Large intestine (tissue), 3 donors: ENCODE measurements at regions not wholly inside any gene's neighbourhood (a gene's known extent, or its start where the extent isn't known, plus 50 kb on each side); places are given as distances from the start of the nearest gene placed in this dataset.

ENCODE experiments used
- DNase-seq, 2 donors: peaks; one replicate each; pipeline versions ENCODE4 v3.0.0 to v3.0.0-alpha.2; 2013
- H3K27ac ChIP-seq: one replicate; pipeline ENCODE4 v1.5.1; 2013; ENCODE audit warnings: low read length
- H3K27me3 ChIP-seq: 2 replicates; pipeline ENCODE4 v1.6.1; 2013; ENCODE audit warnings: low read length; ENCODE audit not compliant: control insufficient read depth, insufficient read depth
- H3K36me3 ChIP-seq: 2 replicates; pipeline ENCODE4 v1.6.1; 2013; ENCODE audit warnings: low read length; ENCODE audit not compliant: control insufficient read depth, insufficient read depth
- H3K4me1 ChIP-seq: one replicate; pipeline ENCODE4 v1.6.1; 2013; ENCODE audit warnings: low read length; ENCODE audit not compliant: control insufficient read depth, insufficient read depth
- H3K4me3 ChIP-seq: one replicate; pipeline ENCODE4 v1.5.1; 2013; ENCODE audit warnings: low read length
- H3K9me3 ChIP-seq: one replicate; pipeline ENCODE4 v1.6.1; 2013; ENCODE audit warnings: mild to moderate bottlenecking, low read depth, low read length, moderate library complexity; ENCODE audit not compliant: control insufficient read depth
- WGBS: methylation state at CpG from one replicate; pipeline ENCODE4 v1.1.5; 2013; ENCODE audit warnings: low lambda C conversion rate; ENCODE audit not compliant: insufficient coverage; 5-methylcytosine and 5-hydroxymethylcytosine counted together

DNA sequence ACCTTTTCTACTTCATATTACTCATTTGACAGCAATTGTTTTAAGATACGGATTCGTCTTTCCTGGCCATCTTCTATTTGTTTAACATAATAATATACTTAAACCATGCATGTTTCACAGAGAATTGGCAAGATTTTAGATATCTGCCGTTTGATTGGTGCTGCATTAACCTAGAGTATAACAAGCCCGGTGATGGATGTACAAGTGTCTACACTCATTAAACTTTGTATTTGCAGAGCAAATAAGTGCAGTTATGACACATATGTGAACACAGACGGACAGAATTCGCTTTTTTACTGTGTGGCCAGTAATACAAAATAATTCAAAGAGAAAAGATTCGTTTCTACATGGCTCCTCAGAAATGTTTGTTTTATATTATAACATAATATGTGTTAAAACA lies 116.1 kb downstream of the ARL4A start:
- no peak overlapping the region for H3K4me3 ChIP-seq
- DNase-seq: no peak
- no peak overlapping the region for H3K27ac ChIP-seq
- no peaks in the 10 kb centered on the region for H3K9me3 ChIP-seq
- WGBS: 68% methylated on average over 4 of the region's 7 CpGs
- H3K36me3 ChIP-seq: no peaks in the 10 kb centered on the region
- H3K4me1 ChIP-seq: peaks cover 26% of the 10 kb centered on the region
- H3K27me3 ChIP-seq: no peaks in the 10 kb centered on the region

GRCh38 chr7:12805518-12805928 lies 118.1 kb downstream of the ARL4A start:
- Histone ChIP-seq H3K27me3 (no peaks in the 10 kb centered on the region), H3K9me3 (no peaks in the 10 kb centered on the region), H3K4me3 (no peak overlapping the region), H3K36me3 (no peaks in the 10 kb centered on the region), H3K27ac (peak overlapping the region; percentile 9), H3K4me1 (peaks cover 22% of the 10 kb centered on the region)
- no CpG with 5 or more reads among the region's 1 CpG for WGBS
- DNase-seq: peak; percentile 16 to 63

GRCh38 chr7:12805957-12806356 lies 118.5 kb downstream of the ARL4A start:
- no peaks in the 10 kb centered on the region for H3K9me3 ChIP-seq
- H3K4me3 ChIP-seq: no peak overlapping the region
- no peak for DNase-seq
- peaks cover 19% of the 10 kb centered on the region for H3K4me1 ChIP-seq
- H3K27me3 ChIP-seq: no peaks in the 10 kb centered on the region
- peak overlapping the region; percentile 9 for H3K27ac ChIP-seq
- 77% methylated on average over 2 of the region's 7 CpGs for WGBS
- H3K36me3 ChIP-seq: no peaks in the 10 kb centered on the region

DNA sequence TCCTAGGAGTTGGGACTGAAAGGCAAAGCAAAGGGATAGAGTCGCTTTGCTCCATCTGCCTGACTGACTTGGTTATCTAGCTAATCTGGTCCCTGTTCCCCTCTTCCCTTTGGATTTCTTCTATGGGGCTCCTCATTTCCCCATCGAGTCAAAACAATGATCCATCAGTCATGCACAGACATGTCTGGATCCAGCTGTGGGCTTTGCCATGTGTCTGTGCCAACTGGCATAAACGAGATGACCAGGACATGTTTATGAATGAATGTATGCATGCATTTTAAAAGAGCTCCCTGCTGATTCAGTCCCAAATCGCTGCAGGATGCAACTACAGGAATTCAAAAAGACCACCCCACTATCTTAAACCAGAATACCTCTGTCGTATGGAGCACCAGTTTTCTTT lies 122.0 kb downstream of the ARL4A start:
- Histone ChIP-seq H3K9me3 (no peaks in the 10 kb centered on the region), H3K27ac (no peak overlapping the region), H3K36me3 (no peaks in the 10 kb centered on the region), H3K4me1 (peaks cover 6% of the 10 kb centered on the region), H3K4me3 (no peak overlapping the region), H3K27me3 (no peaks in the 10 kb centered on the region)
- WGBS: 50% methylated on average over 1 of the region's 5 CpGs
- no peak for DNase-seq

- Histone ChIP-seq H3K27me3 (no peaks in the 10 kb centered on the region), H3K36me3 (no peaks in the 10 kb centered on the region), H3K9me3 (no peaks in the 10 kb centered on the region), H3K4me1 (no peaks in the 10 kb centered on the region), H3K4me3 (no peak overlapping the region), H3K27ac (no peak overlapping the region)
- DNase-seq: no peak
- 100% methylated on average over 2 of the region's 4 CpGs for WGBS
Observed at GRCh38 chr7:12812111-12812510, 124.7 kb downstream of the ARL4A start.

DNA sequence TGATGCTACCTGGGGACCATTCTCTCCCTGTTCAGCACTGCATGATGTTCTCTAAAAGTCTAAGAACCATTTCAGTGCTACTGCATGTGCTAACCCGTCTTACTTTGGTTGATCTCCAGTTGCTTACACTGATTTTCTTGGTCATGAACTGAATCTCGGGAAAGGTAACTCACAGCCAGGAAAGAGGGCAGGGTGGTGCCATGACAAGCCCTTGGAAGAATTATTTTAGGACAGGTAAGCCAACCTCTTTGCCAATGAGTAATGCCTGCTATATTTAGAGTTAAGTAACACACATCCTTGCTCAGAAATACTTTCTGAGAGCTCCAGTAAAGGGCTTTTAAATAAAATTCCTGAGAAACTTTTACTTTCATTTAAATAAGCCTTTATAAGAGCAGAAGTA lies 126.7 kb downstream of the ARL4A start:
- Histone ChIP-seq H3K4me1 (no peaks in the 10 kb centered on the region), H3K27ac (no peak overlapping the region), H3K4me3 (no peak overlapping the region), H3K9me3 (no peaks in the 10 kb centered on the region), H3K27me3 (no peaks in the 10 kb centered on the region), H3K36me3 (no peaks in the 10 kb centered on the region)
- no peak for DNase-seq
- no CpG with 5 or more reads among the region's 2 CpGs for WGBS

DNA sequence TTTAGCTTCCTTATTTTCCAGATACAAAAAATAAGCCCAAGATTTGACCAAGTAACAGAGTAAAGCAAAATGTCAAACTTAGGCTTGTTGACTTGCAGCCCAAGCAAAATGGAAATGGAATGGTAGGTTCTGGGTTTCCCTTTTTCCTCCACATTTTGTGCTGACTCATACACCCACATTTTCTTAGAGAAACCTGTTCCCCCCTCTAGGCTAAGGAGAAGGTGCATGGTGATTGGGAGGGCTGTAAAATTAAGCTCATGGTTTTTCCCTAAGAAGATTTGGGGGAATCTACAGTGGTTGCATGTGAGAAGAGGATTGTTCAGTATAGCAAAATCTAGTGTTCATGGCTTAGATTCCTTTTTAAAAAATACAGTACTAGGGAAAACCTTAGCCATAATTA lies 127.4 kb downstream of the ARL4A start:
- Histone ChIP-seq H3K4me3 (no peak overlapping the region), H3K4me1 (no peaks in the 10 kb centered on the region), H3K27me3 (no peaks in the 10 kb centered on the region), H3K27ac (no peak overlapping the region), H3K36me3 (no peaks in the 10 kb centered on the region), H3K9me3 (no peaks in the 10 kb centered on the region)
- DNase-seq: no peak

DNA sequence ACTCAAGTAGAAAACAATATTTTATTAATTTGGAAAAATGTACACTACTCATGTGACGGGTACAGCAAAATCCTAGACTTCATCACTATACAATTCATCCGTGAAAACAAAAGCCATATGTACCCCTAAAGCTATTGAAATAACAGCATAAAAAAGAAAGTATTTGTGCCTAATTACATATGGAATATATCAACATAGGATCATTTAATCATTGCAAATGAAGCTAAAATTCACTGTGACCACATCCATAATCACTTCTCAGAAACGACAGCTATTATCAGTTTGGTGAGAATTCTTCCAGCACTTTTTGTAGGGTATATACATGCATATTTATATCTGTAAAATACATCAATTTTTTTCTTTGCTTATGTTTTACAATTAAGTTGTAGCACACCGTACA lies 128.0 kb downstream of the ARL4A start:
- Histone ChIP-seq H3K4me1 (no peaks in the 10 kb centered on the region), H3K9me3 (no peaks in the 10 kb centered on the region), H3K27me3 (no peaks in the 10 kb centered on the region), H3K27ac (no peak overlapping the region), H3K36me3 (no peaks in the 10 kb centered on the region), H3K4me3 (no peak overlapping the region)
- 94% methylated on average over 2 of the region's 4 CpGs for WGBS
- no peak for DNase-seq

- Histone ChIP-seq H3K36me3 (no peaks in the 10 kb centered on the region), H3K9me3 (no peaks in the 10 kb centered on the region), H3K4me1 (no peaks in the 10 kb centered on the region), H3K4me3 (no peak overlapping the region), H3K27ac (no peak overlapping the region), H3K27me3 (no peaks in the 10 kb centered on the region)
- peak in 1 of 2 donors; percentile 29 for DNase-seq
Observed at GRCh38 chr7:12815871-12816270, 128.4 kb downstream of the ARL4A start.

DNA sequence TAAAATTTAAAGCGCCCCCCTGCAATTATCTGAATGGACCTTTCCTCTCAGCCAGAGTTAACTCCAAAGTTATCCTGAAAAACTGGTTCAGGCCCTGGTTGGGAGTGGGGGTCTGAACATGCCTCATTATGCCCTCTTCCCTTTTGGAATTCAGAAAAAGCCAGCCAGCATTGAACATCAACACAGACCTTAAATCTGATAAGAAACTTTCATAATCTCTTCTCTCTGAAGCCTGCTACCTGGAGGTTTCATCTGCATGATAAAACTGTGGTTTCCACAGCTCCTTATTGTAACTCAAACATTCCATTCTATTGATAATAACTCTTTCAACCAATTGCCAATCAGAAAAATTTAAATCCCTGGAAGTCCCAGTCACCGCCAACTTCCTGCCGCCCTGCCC lies 133.3 kb downstream of the ARL4A start:
- Histone ChIP-seq H3K4me1 (no peaks in the 10 kb centered on the region), H3K9me3 (no peaks in the 10 kb centered on the region), H3K27me3 (no peaks in the 10 kb centered on the region), H3K36me3 (no peaks in the 10 kb centered on the region), H3K27ac (no peak overlapping the region), H3K4me3 (no peak overlapping the region)
- WGBS: no CpG with 5 or more reads among the region's 3 CpGs
- DNase-seq: no peak

GRCh38 chr7:12821746-12822145 lies 134.3 kb downstream of the ARL4A start:
- no peak overlapping the region for H3K4me3 ChIP-seq
- WGBS: no CpG with 5 or more reads among the region's 2 CpGs
- no peak for DNase-seq

More at GRCh38 chr7:12821746-12822145, 134.3 kb downstream of the ARL4A start:
- no peaks in the 10 kb centered on the region for H3K27me3 ChIP-seq
- no peaks in the 10 kb centered on the region for H3K4me1 ChIP-seq
- H3K27ac ChIP-seq: no peak overlapping the region
- H3K36me3 ChIP-seq: no peaks in the 10 kb centered on the region
- H3K9me3 ChIP-seq: no peaks in the 10 kb centered on the region
